GM19463 (cell line): ENCODE measurements at regions not wholly inside any gene's neighbourhood (a gene's known extent, or its start where the extent isn't known, plus 50 kb on each side); places are given as distances from the start of the nearest gene placed in this dataset.
A peak's percentile ranks its signal among the peaks of the same experiment; 100 is the strongest.
"Not testable (repeated sequence)": the region's sequence is repeated elsewhere in the genome, so short reads cannot be mapped to it uniquely, and the experiment has no call there.

Experiments used
- ATAC-seq: cut with Tn5 transposase; IDR thresholded peaks from one replicate; pipeline ENCODE4 v1.9.1; 2021; ENCODE audit warnings: mild to moderate bottlenecking, moderate library complexity; ENCODE audit not compliant: unreplicated experiment

DNA sequence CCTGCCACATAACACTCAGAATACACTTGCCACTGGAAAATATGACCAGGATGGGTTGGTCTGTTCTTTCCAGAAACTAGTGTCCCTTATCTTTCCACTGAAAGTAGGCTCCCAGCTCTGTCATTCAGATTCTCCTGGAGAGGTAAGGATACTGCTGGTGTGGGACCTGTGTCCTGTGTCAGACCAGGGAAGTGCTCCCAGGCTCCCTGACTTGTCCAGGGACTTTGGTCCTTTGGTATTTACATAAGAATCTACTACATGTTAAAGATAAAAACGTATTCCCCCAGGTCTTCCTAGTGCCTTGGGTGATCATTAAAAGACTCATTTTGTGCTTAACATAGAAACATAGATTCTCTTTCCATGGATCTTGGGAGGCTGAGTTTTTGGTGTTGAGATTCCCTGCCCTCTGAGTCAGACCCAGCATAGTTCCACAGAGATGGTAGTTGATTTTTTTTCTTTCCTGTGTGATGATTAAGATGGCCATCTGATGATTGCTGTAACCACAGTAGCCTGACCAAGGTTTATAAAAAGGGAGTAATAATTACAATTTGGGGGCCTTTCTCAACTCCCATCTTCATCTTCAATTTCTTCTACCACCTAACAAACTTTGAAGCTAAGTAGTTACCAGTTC is 159.8 kb upstream of the JADE1 start:
- ATAC-seq = no peak

DNA sequence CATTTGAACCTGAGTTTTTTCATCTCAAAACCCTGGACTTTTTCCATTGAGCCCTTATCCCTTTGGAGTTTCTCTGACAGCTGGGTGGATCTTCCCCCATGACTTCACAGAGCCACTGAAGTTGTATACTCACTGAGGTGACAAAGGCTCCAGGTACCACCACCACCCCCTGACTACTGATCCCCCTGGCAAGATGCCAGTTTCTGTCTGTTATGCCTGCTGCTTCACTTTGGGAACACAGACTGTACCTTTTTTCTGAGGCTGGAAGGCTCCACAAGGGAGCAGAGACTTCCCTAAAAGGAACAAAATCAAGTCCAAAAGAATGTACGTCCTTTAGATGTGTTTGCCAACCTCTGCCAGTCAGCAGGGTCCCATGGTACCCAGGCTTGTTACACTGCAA is 160.3 kb upstream of the JADE1 start:
- no peak for ATAC-seq

- ATAC-seq = no peak
Observed at GRCh38 chr4:128648021-128648420, 161.5 kb upstream of the JADE1 start.

DNA sequence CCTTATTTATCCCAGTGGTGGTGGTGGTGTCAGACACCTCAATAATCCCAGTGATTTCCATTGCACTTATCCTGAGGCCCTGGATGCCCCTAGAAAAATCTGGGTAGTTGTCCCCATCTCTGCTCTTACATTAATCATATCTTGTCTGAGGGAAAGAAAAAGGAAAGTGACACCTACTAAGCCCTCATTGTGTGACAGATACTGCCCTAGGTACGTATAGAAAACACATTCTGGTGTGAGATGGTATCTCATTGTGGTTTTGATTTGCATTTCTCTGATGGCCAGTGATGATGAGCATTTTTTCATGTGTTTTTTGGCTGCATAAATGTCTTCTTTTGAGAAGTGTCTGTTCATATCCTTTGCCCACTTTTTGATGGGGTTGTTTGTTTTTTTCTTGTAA is 162.6 kb upstream of the JADE1 start:
- ATAC-seq = peak; percentile 88

DNA sequence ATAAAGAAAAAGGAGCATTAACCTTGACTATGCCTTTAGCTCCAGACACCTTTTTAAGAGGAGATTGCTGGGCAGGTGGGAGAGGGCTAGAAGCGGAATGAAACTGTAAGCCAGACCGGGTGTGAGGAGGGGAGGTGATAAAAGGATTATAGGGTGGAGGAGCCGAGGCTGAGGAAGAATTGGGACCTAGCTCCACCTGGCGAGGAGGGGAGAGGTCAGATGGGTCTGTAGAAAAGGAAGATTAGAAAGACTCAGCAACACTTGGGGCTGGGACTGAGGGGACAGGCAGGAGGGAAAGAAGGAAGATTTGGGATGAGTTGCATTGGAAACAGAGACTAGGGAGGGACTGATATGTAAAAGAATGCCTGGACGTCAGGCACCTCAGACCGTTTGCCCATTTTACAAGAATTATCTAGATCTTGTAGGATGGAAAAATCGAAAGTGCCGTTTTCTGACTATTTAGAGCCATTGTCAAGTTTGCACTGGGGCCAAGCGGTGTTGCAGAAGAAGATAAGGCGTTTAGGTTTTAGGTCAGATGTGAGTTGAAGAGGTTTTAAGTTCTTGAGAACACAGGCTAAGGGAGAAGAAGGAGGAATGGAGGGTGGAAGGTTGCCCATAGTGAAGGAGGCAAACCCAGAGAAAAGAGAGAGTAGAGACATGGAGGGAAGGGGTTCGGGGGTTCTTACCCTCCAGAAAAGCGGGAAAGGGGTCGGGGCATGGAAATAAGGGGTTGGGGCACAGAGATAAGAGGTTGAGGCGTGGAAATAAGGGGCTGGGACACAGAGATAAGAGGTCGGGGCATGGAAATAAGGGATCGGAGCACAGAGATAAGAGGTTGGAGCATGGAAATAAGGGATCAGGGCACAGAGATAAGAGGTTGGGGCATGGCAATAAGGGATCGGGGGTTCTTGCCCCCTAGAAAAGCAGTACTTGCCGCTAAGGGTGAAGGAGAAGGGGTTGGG is 164.5 kb upstream of the JADE1 start:
- not testable (repeated sequence) for ATAC-seq

GRCh38 chr4:128644107-128644506 is 165.4 kb upstream of the JADE1 start:
- ATAC-seq = not testable (repeated sequence)

DNA sequence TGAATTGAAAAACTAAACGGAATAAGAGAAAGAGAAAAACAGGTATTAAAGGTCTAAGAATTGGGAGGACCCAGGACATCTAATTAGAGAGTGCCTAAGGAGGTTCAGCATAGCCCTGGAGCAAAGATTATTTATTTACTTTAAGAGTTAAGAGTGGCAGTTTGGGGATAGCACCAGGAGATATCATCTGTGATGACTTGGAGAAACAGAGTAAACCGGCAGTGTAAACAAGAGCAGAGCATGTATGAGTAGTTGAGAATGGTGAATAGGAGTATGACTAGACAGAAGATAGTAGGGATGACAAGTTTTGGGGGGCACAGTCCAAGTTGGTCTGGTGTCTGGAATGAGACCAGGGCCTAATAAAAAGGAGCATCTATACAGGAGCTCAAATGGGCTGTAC is 167.9 kb upstream of the JADE1 start:
- not testable (repeated sequence) for ATAC-seq

DNA sequence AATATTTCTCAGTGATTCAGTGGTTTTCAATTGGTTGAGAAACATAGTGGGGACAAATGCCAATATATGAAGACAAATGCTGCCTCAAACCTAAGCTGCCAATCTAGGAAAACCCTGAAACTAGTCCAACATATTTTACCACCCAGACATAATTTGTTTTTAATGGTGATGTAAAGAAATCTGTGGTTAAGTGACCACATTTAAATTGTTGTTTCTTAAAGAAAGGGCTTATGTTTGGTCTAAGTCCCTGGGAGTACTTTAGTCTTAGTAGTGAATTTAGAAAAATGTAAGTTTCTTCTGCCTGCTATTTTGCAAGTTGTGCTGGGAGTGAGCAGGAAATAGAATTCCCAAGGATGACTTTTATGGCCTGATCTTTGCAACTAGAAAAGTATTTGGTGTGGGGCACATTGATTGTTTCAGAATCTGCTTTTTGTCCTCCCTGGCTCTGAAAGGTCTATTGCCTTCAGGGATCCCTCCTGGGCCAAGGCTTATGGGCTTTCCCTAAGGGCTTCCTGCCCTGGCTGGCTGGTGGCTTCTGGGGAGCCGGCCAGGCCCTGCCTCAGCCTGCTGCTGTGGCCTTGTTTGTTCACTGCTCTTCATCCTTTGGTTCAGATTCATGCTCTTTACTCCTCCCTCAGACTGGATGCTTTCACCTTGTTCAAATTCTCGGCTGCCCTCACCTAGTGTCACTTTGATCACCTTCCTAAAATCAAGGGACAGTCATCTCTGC is 169.8 kb upstream of the JADE1 start:
- no peak for ATAC-seq

DNA sequence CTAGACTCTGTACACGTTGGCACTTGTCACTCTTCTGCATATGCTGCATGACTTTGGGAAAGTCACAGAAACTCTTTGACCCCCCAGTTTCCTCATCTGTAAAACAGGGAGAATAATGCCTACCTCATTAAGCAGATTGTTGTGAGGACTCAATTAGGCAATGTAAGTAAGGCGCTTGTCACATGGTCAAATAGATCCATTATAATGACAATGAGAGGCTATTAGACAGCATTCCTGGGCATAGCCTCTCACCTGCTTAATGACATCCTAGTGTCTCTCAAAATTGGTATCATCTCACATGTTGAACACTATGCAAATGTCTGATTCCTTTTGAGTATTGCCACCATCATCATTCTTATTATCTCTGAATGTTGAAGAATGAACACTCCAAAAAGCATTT is 172.6 kb upstream of the JADE1 start:
- no peak for ATAC-seq

DNA sequence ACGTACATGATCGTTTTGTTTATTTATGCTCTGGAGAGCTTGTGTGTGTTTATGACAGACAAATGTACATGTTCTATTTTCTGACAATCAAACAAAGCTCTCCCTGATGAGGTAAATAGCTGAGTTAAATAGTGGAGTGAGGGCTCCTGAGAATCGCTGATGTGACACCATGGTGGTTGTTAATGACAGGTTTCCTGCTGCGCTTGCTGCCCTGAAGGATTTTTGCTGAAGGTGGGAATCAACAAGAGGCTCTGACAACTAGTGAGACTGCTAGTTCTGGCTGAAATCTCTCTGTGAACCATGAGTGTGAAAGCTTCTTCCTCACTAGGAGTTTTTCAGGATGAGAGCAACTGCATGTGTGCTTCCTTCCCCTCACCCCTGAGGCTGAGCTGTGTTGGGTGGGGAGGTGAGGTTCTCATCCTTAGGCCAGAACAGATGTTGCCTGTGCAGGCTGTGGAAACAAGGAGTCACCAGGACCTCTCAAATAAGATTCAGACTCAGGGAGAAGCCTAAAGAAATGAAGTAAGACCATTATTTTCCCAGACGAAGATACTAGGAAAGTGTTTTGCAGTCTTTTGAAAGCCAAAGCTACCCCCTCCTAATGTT is 173.4 kb upstream of the JADE1 start:
- no peak for ATAC-seq

- no peak for ATAC-seq
Observed at GRCh38 chr4:128635141-128635954, 174.2 kb upstream of the JADE1 start.

- ATAC-seq = peak; percentile 67
Observed at GRCh38 chr4:128633067-128633466, 176.4 kb upstream of the JADE1 start.

GRCh38 chr4:128630871-128631270 is 178.6 kb upstream of the JADE1 start:
- no peak for ATAC-seq

DNA sequence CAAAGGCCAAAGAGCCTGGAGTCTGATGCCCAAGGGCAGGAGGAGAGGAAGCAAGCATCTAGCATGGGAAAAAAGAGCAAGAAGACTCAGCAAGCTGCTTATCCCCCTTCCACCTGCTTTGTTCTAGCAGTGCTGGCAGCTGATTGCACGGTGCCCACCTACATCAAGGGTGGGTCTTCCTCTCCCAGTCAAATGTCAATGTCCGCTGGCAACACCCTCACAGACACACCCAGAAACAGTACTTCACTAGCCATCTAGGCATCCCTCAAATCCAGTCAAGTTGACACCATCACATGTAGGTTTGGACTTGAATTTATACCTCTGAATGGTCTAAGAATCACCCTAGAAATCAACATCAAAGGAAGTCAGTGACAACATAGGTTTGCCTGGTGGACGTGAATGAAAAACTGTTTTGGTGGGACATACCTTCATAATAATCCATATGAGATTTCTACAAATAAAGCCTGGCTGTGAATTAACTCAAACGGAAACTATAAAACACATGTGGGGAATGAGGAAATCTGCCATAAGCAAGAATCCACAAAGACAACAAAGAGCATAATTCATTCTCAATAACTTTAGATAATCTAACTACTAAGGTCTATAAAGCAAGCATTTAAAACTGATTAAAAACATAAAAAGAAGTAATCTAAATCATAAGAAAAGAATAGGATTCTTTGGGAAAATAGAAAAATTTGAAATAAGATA is 185.8 kb upstream of the JADE1 start:
- no peak for ATAC-seq

GRCh38 chr4:128620279-128620965 is 189.1 kb upstream of the JADE1 start:
- ATAC-seq = not testable (repeated sequence)

- ATAC-seq = no peak
Observed at GRCh38 chr4:128615197-128615596, 194.3 kb upstream of the JADE1 start.

DNA sequence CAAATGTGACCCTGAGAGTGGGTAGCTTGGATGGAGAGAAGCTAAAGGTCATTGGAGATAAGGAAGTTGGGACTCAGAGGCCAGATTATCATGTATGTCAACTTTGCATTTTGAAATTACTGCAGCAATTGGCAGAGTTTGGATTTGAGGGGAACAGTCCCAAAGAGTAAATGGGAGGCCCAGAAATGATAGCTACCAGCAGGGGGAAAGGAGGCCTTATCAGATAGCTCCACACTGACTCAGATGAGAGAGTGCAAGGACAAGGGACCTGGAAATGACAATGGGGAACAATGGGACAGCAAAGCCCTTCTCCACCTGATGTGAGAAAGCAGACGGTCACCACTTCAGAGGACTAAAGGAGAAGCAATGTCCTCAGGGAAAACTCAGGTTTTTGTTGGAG is 201.5 kb upstream of the JADE1 start:
- ATAC-seq = no peak

DNA sequence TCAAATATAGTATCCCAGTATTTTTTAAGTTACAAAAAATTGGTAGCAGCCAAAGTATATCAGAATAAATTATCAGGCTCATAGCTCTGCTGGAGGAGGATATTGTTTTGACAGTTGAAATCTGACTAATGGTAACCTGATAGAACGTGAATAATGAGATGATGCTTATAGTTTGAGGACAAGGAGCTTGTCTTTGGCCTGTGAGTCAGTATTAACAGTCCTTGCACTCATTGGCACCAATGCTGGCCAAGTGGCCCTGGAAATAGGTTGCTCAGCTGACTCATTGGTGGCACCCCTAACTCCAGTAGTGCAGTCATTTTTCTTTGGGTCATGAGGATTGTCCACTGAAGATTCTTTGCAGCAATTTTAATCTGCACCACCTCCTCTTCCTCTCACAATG is 203.3 kb upstream of the JADE1 start:
- no peak for ATAC-seq

GRCh38 chr4:128604840-128605239 is 204.7 kb upstream of the JADE1 start:
- no peak for ATAC-seq
